ENCODE measurements at regions not wholly inside any gene's neighbourhood (a gene's known extent, or its start where the extent isn't known, plus 50 kb on each side); places are given as distances from the start of the nearest gene placed in this dataset.

GRCh38 chr11:87743007-87743406, 432.2 kb downstream of the RAB38 start:
- TF ChIP-seq POLR2A (IDR thresholded peaks at IDR 0.05; ENCODE audit: low read depth, low read length) (no peak), POLR2AphosphoS5 (IDR thresholded peaks at IDR 0.05; ENCODE audit: low read depth, low read length) (no peak), TAF1 (IDR thresholded peaks at IDR 0.05; ENCODE audit: low read depth, low read length) (no peak), POU2F2 (IDR thresholded peaks at IDR 0.05; ENCODE audit: low read depth, low read length) (no peak), SPI1 (IDR thresholded peaks at IDR 0.05; ENCODE audit: low read depth, low read length) (no peak)
